ENCODE measurements at regions not wholly inside any gene's neighbourhood (a gene's known extent, or its start where the extent isn't known, plus 50 kb on each side); places are given as distances from the start of the nearest gene placed in this dataset.

DNA sequence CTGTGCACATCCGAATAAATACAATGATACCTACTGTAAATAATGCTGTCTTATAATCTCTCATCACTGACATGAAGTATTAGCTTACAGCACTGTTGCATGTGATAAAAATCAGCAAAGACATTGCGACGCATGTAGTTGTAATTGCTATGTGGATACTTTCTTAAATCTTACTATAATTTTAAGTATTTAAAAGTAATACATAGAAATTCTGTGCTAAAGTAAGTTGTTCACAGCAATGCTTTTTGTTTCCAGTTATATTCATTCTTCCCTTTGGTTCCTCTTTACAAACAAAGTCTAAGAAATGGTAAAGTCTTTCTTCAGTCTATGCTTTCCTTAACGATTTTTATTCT is 113.7 kb upstream of the DGKB start:
- H3K36me3 Mint-ChIP-seq = no peaks in the 10 kb centered on the region
- no peak for ATAC-seq
- POLR2A ChIA-PET = interaction anchor here (0.9 to 1.0 kb wide), 2 partner anchors 15 to 114 kb away, joined by 3 read pairs; partner anchors contain the start of gene DGKB
- CTCF ChIA-PET = interaction anchor here (0.6 to 2.6 kb wide), 38 partner anchors 9 to 705 kb away, joined by 3 to 37 read pairs (median 3); partner anchors contain the start of gene DGKB
- peaks cover 31% of the 10 kb centered on the region for H3K4me1 Mint-ChIP-seq
- DNase-seq (ENCODE audit: low spot score) = no peak
- H3K9me3 Mint-ChIP-seq = peaks cover 11% of the 10 kb centered on the region
- no peak overlapping the region; the same call in 1 of the 2 replicates for H3K27ac Mint-ChIP-seq
- H3K4me3 Mint-ChIP-seq = no peak overlapping the region
- no peaks in the 10 kb centered on the region for H3K27me3 Mint-ChIP-seq (ENCODE audit: low read depth)
- TF ChIP-seq, protein P1, sequence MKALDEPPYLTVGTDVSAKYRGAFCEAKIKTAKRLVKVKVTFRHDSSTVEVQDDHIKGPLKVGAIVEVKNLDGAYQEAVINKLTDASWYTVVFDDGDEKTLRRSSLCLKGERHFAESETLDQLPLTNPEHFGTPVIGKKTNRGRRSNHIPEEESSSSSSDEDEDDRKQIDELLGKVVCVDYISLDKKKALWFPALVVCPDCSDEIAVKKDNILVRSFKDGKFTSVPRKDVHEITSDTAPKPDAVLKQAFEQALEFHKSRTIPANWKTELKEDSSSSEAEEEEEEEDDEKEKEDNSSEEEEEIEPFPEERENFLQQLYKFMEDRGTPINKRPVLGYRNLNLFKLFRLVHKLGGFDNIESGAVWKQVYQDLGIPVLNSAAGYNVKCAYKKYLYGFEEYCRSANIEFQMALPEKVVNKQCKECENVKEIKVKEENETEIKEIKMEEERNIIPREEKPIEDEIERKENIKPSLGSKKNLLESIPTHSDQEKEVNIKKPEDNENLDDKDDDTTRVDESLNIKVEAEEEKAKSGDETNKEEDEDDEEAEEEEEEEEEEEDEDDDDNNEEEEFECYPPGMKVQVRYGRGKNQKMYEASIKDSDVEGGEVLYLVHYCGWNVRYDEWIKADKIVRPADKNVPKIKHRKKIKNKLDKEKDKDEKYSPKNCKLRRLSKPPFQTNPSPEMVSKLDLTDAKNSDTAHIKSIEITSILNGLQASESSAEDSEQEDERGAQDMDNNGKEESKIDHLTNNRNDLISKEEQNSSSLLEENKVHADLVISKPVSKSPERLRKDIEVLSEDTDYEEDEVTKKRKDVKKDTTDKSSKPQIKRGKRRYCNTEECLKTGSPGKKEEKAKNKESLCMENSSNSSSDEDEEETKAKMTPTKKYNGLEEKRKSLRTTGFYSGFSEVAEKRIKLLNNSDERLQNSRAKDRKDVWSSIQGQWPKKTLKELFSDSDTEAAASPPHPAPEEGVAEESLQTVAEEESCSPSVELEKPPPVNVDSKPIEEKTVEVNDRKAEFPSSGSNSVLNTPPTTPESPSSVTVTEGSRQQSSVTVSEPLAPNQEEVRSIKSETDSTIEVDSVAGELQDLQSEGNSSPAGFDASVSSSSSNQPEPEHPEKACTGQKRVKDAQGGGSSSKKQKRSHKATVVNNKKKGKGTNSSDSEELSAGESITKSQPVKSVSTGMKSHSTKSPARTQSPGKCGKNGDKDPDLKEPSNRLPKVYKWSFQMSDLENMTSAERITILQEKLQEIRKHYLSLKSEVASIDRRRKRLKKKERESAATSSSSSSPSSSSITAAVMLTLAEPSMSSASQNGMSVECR (CRISPR knock-in tag; IDR thresholded peaks at IDR 0.05; ENCODE audit: borderline replicate concordance) = no peak
- TF ChIP-seq OVOL2 (CRISPR knock-in tag; IDR thresholded peaks at IDR 0.05; ENCODE audit: borderline replicate concordance) (no peak), RELA (CRISPR knock-in tag; IDR thresholded peaks at IDR 0.05; ENCODE audit: borderline replicate concordance) (no peak), MXD4 (CRISPR knock-in tag; IDR thresholded peaks at IDR 0.05; ENCODE audit: borderline replicate concordance) (no peak), FOXP1 (CRISPR knock-in tag; IDR thresholded peaks at IDR 0.05; ENCODE audit: borderline replicate concordance) (no peak), TP53 (CRISPR knock-in tag; IDR thresholded peaks at IDR 0.05) (no peak), TEAD4 (CRISPR knock-in tag; IDR thresholded peaks at IDR 0.05) (no peak), CBFB (CRISPR knock-in tag; IDR thresholded peaks at IDR 0.05; ENCODE audit: low read depth) (no peak), NFE2L1 (CRISPR knock-in tag; IDR thresholded peaks at IDR 0.05) (no peak)
- TF ChIP-seq, protein P2, sequence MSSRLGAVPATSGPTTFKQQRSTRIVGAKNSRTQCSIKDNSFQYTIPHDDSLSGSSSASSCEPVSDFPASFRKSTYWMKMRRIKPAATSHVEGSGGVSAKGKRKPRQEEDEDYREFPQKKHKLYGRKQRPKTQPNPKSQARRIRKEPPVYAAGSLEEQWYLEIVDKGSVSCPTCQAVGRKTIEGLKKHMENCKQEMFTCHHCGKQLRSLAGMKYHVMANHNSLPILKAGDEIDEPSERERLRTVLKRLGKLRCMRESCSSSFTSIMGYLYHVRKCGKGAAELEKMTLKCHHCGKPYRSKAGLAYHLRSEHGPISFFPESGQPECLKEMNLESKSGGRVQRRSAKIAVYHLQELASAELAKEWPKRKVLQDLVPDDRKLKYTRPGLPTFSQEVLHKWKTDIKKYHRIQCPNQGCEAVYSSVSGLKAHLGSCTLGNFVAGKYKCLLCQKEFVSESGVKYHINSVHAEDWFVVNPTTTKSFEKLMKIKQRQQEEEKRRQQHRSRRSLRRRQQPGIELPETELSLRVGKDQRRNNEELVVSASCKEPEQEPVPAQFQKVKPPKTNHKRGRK (CRISPR knock-in tag; IDR thresholded peaks at IDR 0.05; ENCODE audit: borderline replicate concordance) = no peak
- TF ChIP-seq, protein P3, sequence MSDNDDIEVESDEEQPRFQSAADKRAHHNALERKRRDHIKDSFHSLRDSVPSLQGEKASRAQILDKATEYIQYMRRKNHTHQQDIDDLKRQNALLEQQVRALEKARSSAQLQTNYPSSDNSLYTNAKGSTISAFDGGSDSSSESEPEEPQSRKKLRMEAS (CRISPR knock-in tag; IDR thresholded peaks at IDR 0.05) = no peak
- TF ChIP-seq, protein P4, sequence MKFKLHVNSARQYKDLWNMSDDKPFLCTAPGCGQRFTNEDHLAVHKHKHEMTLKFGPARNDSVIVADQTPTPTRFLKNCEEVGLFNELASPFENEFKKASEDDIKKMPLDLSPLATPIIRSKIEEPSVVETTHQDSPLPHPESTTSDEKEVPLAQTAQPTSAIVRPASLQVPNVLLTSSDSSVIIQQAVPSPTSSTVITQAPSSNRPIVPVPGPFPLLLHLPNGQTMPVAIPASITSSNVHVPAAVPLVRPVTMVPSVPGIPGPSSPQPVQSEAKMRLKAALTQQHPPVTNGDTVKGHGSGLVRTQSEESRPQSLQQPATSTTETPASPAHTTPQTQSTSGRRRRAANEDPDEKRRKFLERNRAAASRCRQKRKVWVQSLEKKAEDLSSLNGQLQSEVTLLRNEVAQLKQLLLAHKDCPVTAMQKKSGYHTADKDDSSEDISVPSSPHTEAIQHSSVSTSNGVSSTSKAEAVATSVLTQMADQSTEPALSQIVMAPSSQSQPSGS (CRISPR knock-in tag; IDR thresholded peaks at IDR 0.05; ENCODE audit: borderline replicate concordance, low read depth) = no peak

DNA sequence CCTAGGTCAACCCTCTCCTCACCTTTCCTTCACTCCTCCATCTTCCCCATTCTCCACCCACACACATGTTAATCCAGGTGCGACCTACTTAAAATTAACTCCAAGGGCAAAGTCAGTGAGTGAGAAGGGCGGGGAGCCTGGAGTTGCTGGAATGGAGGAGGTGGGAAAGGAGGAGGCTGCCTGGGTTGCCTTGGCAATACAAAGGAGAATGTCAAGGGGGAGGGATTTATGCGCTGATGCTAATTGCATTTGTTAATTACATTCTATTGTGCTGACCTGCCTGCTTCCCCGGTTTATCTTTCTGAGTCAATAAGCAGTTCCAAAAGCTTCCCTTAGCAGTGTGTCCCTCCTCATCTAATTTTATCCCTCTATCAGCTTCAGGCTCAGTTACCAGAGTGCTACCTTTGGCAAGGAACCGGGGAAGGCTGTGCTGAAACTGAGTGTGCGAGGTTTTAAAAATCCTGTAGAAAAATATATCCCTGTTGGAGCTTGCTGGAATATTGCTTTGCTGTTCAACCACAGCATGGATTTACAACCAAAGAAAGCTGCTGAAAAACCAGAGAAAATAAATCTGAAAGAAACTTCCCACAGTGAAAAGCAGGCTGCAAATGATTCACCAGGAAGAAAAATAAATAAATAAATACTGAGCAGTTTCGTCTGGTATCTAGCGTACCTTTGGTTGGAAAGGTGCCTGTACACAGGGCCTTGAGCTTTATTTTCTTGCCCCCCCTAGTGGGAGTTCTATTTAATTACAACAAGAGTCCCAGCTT is 113.2 kb upstream of the DGKB start:
- peak overlapping the region; percentile 98 for H3K27ac Mint-ChIP-seq
- no peaks in the 10 kb centered on the region for H3K36me3 Mint-ChIP-seq
- ChIA-PET CTCF (interaction anchor here (0.6 to 2.6 kb wide), 39 partner anchors 8 to 706 kb away, joined by 3 to 37 read pairs (median 3); partner anchors contain the start of gene DGKB), POLR2A (interaction anchor here (0.9 to 1.0 kb wide), 2 partner anchors 16 to 113 kb away, joined by 3 read pairs; partner anchors contain the start of gene DGKB)
- H3K4me1 Mint-ChIP-seq = peaks cover 37% of the 10 kb centered on the region
- peaks cover 11% of the 10 kb centered on the region for H3K9me3 Mint-ChIP-seq
- DNase-seq (ENCODE audit: low spot score) (peak; percentile 73), ATAC-seq (peak; percentile 90)
- no peaks in the 10 kb centered on the region for H3K27me3 Mint-ChIP-seq (ENCODE audit: low read depth)
- peak overlapping the region; percentile 67 for H3K4me3 Mint-ChIP-seq
- TF ChIP-seq, protein P5, sequence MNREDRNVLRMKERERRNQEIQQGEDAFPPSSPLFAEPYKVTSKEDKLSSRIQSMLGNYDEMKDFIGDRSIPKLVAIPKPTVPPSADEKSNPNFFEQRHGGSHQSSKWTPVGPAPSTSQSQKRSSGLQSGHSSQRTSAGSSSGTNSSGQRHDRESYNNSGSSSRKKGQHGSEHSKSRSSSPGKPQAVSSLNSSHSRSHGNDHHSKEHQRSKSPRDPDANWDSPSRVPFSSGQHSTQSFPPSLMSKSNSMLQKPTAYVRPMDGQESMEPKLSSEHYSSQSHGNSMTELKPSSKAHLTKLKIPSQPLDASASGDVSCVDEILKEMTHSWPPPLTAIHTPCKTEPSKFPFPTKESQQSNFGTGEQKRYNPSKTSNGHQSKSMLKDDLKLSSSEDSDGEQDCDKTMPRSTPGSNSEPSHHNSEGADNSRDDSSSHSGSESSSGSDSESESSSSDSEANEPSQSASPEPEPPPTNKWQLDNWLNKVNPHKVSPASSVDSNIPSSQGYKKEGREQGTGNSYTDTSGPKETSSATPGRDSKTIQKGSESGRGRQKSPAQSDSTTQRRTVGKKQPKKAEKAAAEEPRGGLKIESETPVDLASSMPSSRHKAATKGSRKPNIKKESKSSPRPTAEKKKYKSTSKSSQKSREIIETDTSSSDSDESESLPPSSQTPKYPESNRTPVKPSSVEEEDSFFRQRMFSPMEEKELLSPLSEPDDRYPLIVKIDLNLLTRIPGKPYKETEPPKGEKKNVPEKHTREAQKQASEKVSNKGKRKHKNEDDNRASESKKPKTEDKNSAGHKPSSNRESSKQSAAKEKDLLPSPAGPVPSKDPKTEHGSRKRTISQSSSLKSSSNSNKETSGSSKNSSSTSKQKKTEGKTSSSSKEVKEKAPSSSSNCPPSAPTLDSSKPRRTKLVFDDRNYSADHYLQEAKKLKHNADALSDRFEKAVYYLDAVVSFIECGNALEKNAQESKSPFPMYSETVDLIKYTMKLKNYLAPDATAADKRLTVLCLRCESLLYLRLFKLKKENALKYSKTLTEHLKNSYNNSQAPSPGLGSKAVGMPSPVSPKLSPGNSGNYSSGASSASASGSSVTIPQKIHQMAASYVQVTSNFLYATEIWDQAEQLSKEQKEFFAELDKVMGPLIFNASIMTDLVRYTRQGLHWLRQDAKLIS (CRISPR knock-in tag; IDR thresholded peaks at IDR 0.05; ENCODE audit: borderline replicate concordance) = no peak
- TF ChIP-seq GTF2I (CRISPR knock-in tag; conservative IDR thresholded peaks at IDR 0.05) (no peak), ZNF121 (CRISPR knock-in tag; IDR thresholded peaks at IDR 0.05) (no peak)
- TF ChIP-seq, protein P6, sequence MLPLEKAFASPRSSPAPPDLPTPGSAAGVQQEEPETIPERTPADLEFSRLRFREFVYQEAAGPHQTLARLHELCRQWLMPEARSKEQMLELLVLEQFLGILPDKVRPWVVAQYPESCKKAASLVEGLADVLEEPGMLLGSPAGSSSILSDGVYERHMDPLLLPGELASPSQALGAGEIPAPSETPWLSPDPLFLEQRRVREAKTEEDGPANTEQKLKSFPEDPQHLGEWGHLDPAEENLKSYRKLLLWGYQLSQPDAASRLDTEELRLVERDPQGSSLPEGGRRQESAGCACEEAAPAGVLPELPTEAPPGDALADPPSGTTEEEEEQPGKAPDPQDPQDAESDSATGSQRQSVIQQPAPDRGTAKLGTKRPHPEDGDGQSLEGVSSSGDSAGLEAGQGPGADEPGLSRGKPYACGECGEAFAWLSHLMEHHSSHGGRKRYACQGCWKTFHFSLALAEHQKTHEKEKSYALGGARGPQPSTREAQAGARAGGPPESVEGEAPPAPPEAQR (CRISPR knock-in tag; IDR thresholded peaks at IDR 0.05) = no peak
- TF ChIP-seq, protein P7, sequence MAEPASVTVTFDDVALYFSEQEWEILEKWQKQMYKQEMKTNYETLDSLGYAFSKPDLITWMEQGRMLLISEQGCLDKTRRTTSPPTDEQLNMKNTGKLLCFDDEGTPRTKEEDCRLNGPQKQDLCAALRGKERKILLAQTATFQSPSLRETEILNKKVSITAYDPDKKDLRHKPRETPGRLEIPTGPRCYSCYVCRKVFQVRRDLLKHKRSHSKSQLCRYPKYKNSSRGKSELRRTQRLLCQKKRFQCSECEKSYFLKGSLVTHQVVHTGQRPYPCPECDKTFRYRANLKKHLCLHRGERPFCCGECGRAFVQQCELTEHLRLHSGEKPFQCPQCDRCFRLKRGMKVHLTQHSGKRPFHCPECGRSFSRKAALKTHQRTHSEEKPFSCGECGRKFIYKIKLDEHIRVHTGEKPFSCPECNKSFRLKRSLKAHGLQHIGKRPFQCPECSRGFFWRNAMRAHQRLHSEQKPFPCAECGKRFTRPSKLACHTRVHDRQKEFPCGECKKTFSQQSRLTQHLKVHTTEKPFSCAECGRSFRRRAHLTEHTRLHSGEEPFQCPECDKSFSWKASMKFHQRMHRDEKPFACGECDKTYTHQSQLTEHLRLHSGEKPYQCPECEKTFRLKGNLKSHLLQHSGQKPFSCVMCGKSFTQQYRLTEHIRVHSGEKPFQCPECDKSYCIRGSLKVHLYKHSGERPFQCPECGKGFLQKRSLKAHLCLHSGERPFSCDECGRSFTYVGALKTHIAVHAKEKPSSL (CRISPR knock-in tag; conservative IDR thresholded peaks at IDR 0.05) = 0 out of 2 replicates have a peak, but pooled peaks have one; percentile 39
